GM18517 (cell line): ENCODE measurements at regions not wholly inside any gene's neighbourhood (a gene's known extent, or its start where the extent isn't known, plus 50 kb on each side); places are given as distances from the start of the nearest gene placed in this dataset.
"Not testable (repeated sequence)": the region's sequence is repeated elsewhere in the genome, so short reads cannot be mapped to it uniquely, and the experiment has no call there.

Experiments
- ATAC-seq: cut with Tn5 transposase; IDR thresholded peaks from one replicate; pipeline ENCODE4 v1.9.1; 2021; ENCODE audit warnings: mild to moderate bottlenecking, moderate library complexity; ENCODE audit not compliant: unreplicated experiment

DNA sequence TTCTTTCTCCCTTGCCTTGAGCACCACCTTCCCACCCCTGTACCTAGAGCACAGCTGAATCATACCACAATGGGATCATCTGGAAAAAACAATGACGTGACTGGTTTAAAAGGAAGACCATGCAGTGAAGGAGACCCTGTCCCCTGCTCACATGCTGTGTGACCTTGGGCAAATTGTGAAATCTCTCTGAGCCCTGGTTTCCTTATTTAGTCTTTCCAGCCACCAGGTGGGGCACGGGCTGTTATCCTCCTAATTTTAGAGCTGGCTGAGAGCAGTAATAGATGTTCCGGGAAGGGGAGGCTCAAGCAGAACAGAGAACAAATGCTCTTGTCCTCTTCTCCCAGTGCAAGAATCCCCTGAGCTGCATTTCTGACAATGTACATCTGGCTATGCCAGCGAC is 198.3 kb downstream of the RPS24 start:
- no peak for ATAC-seq

- no peak for ATAC-seq
These were observed 202.9 kb downstream of the RPS24 start for GRCh38 chr10:78236416-78237015.

- not testable (repeated sequence) for ATAC-seq
These were observed 204.3 kb downstream of the RPS24 start for GRCh38 chr10:78237951-78238350.

DNA sequence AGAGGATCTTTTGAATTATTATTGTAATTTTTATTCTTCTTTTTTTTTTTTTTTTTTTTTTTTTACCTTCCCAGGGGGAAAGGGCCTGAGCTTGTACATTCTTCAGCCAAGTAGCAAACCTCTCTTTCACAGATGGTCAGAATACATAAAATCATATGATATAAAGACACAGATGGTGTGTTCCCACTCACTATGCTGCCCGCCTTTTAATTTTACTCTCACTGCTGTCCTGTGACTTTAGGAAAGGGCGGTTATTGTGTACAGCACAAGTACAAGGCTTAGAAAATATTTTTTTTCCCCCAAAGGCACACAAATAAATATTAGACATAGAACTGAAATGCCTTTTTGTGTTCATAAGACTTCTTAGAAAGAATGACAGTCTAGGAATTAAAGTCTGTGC is 213.6 kb downstream of the RPS24 start:
- no peak for ATAC-seq

GRCh38 chr10:78247821-78248220 is 214.2 kb downstream of the RPS24 start:
- no peak for ATAC-seq

GRCh38 chr10:78248651-78249464 is 215.2 kb downstream of the RPS24 start:
- no peak for ATAC-seq

- ATAC-seq = no peak
These were observed 216.0 kb downstream of the RPS24 start for GRCh38 chr10:78249690-78250089.

GRCh38 chr10:78250313-78251015 is 216.8 kb downstream of the RPS24 start:
- ATAC-seq = no peak

GRCh38 chr10:78251016-78251385 is 217.3 kb downstream of the RPS24 start:
- no peak for ATAC-seq

- ATAC-seq = no peak
These were observed 218.6 kb downstream of the RPS24 start for GRCh38 chr10:78252286-78252685.

DNA sequence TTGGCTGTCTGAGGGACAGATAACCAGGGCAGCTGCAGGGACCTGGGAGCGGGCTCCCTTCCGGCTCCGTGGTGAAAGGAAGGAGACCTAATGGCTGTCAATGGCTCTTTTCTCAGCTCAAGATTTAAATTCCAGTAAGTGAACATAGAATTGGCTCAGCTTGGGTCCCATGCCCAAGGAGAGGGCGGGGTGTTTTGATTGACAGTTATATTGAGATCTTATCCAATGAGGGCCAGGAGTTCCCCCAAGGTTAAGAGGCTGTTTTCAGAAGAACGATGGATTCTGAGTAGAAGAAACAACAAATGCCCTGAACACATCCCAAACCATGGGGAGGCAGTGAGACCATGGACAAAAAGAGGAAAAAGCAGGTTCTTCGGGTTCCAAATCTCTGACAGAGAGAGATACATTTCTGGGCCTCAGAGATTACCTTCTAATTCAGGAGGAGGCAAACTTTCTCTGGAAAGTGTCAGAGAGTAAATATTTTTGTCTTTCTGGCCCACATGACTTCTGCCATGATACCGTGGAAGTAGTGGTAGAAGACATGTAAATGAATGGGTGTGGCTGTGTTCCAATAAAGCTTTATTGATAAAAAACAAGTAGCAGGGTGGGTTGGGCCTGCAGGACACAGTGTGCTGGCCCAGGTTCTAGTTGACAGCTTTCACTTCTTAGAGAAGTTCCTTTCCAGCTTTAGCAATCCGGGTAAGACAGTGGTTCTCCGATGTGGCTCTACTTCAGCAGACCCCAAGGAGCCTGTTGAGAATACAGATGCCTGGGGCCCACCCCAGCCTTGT is 219.6 kb downstream of the RPS24 start:
- ATAC-seq = no peak

GRCh38 chr10:78254013-78254412 is 220.3 kb downstream of the RPS24 start:
- no peak for ATAC-seq

DNA sequence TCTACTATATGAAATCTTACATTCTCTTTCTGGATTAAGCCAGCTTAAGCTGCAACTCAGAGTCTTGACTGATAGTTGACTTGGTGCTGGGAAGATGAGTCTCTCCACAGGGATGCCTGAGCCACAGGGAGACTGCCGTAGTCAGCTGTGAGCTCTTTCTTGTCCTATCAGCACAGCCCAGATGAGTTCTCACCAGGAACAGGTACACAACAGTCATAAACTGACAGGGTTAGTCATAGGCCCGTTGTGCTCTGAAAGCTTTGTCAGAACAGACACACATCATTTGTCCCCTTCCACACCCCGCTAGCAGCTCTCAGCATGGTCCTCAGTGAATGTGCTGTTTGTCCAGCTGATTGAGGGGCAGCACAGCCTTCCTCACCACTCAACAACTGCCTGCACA is 221.6 kb downstream of the RPS24 start:
- ATAC-seq = no peak

DNA sequence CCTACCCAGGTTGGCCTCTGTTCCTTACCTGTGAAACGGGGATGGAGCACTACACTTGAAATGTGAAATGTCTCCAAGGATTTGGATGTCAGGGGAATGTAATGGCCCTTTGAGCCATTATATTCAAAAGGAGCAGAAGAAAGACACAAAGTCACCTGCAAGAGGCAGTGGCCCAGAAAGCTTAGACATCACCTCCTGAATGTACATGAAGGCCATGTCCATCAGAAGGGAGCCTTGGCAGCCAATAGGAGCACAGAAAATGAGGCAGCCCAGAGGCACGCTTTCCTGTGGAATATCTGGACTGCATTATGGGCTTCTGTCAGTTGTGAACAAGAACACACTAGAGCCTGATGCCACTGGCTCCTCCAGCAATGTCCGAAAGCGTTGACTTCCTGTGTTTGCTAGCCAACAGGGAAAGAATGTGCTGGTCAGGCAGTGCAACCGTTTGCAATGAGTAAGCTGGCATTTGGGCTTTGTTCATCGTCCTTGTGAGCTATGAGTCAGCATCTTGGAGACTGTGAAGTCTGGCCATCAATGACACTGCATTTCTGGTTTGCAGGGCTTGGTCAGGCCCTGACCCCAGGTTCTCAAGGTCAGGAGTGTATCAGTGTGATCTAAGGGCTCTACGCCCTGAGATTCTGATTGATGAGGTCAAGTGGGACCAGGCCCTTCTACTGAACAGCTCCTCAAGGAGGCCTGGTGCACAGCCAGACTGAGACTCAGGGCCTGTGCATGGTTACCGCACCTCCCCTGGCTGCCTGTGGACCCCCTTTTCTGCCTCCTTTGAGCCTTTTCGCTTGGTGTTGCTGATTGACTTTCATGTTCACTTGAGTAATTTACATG is 222.4 kb downstream of the RPS24 start:
- ATAC-seq = no peak

DNA sequence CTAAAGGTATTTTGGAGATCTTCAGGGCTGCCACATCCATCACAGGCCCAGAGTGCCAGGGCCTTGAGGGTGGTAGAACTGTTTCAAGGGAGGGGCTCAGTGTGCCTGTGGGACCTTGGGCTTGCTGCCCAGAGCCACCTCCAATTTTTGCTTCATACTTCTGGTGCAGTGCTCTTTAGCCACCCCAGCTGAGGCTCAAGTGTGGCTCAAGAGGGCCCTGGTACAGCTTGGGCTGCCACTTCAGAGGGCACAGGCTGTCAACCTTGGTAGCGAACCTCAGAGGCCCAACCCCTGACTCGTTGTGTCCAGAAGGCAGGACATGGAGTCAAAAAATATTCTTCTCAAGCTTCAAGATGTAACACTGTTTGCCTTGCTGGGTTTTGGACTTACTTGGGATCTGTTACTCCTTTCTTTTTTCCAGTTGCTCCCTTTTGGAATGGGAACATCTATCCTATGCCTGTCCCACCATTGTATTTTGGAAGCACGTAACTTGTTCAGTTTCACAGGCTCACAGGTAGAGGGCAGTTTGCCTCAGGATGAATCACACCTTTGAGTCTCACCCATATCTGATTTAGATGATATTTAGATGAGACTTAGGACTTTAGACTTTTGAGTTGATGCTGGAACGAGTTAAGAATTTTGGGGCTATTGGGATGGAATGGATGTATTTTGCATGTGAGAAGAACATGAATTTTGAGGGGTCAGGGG is 224.8 kb downstream of the RPS24 start:
- no peak for ATAC-seq

DNA sequence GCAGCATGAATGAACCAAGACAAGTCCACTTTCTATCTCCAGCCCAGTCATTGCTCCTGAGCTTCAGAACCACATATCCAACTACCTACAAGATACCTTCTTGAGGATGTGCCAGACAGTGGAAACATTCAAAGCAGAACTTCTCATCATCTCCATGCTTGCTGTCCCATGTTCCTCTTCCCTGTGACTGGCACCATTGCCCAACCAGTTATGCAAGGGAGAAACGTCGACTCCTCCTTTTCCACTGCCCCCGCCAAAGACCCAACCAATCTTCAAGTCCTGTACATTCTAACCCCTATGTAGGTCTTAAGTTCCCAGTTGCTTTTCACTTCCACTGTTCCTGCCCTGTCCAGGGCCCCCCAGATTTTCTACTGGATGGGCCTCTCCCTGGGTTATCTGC is 225.7 kb downstream of the RPS24 start:
- ATAC-seq = no peak

DNA sequence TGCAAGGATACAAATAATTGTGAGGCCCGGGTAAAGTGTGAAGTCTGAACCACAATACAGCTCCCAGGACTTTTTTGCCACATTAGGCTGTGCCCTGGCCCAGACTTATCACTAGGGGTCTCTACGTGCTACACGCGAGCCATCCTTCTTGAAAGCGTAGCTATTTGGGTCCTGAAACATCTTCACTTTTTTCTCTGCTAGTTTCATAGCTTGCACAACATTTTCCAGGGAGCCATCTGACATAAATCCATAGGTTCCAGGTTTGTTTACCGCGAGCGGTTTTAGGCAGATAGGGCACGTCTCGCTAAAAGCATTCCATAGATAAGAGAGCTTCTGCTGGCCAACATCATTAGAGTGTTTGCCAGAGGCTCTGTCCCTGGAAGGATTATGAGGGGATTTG is 226.5 kb downstream of the RPS24 start:
- ATAC-seq = no peak

- ATAC-seq = no peak
These were observed 227.0 kb downstream of the RPS24 start for GRCh38 chr10:78260680-78261079.

GRCh38 chr10:78261291-78261690 is 227.6 kb downstream of the RPS24 start:
- ATAC-seq = no peak

DNA sequence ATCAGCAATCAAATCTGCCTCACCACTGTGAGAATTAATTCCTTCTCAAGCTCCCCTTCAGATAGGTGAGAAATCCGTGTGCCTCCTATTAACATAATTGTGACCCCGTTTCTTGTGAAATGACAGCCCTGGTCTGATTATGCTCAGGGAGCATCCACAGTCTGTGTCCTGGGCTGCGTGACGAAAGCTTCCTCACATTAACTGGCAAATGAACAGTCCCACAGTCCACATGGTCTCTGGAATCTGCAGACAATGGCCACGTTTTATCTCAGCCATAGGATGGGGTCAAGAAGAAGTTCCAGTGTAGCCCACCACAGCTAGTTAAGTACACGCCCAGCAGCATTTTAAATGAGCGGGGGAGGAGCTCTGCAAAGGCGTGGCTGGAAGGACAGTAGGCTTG is 229.2 kb downstream of the RPS24 start:
- ATAC-seq = no peak
